Endothelial cell of umbilical vein (primary cell): ENCODE measurements at regions not wholly inside any gene's neighbourhood (a gene's known extent, or its start where the extent isn't known, plus 50 kb on each side); places are given as distances from the start of the nearest gene placed in this dataset.

ENCODE experiments used
- BruUV-seq: library from RNA; stranded (reverse); fragments of 400-500 nt; replicated peaks from 2 replicates; lab custom pipeline; 2021; lab: Mats Ljungman, UMichigan
- CTCF ChIA-PET: fragments of 300-600, 350-600 bp; sonication (Branson Sonifier 250); formaldehyde crosslinking; loops from one replicate; lab custom pipeline; 2021; ENCODE audit warnings: antibody characterized with exemption, inconsistent platforms; lab: Charles Lee
- POLR2A ChIA-PET: fragments of 300-600, 350-600 bp; sonication (Branson Sonifier 250); formaldehyde crosslinking; loops from one replicate; lab custom pipeline; 2021; ENCODE audit warnings: antibody characterized with exemption, inconsistent platforms; lab: Charles Lee
- DNase-seq: peaks from one replicate; pipeline ENCODE4 v3.0.0-alpha.2; 2011; ENCODE audit warnings: low read depth, low spot score
- FAIRE-seq: peaks from 2 replicates; lab custom pipeline; 2011; peaks lifted over from hg19 to GRCh38; lab: Jason Lieb, UNC
- H2AFZ ChIP-seq: 2 replicates; pipeline ENCODE4 v1.6.0; 2012; ENCODE audit warnings: low read depth, low read length, control low read depth, inconsistent platforms
- H3K27ac ChIP-seq: 2 replicates; pipeline ENCODE4 v1.5.1; 2011; ENCODE audit warnings: low read depth, mild to moderate bottlenecking, control low read depth, low read length, moderate library complexity; ENCODE audit not compliant: insufficient read depth
- H3K27me3 ChIP-seq, 2 experiments: 2 replicates each; pipeline versions ENCODE4 v1.6.0 to v1.6.1; 2011; ENCODE audit warnings: low read length in 2 of 2, mixed read lengths in 1 of 2; ENCODE audit not compliant: control insufficient read depth in 2 of 2, insufficient read depth in 2 of 2
- H3K36me3 ChIP-seq, 2 experiments: 2 replicates in 1 of 2; 3 replicates in 1 of 2; pipeline ENCODE4 v1.5.1; 2011; ENCODE audit warnings: low read length in 2 of 2, mild to moderate bottlenecking in 1 of 2, moderate library complexity in 1 of 2; ENCODE audit not compliant: control insufficient read depth in 2 of 2, insufficient read depth in 2 of 2; ENCODE audit errors: extremely low read depth in 1 of 2
- H3K4me1 ChIP-seq: 3 replicates; pipeline ENCODE4 v1.5.1; 2011; ENCODE audit warnings: mild to moderate bottlenecking, low read length; ENCODE audit not compliant: control insufficient read depth, insufficient read depth; ENCODE audit errors: extremely low read depth
- H3K4me2 ChIP-seq: 2 replicates; pipeline ENCODE4 v1.6.1; 2011; ENCODE audit warnings: low read length, control low read depth, mixed read lengths; ENCODE audit not compliant: insufficient read depth
- H3K4me3 ChIP-seq, 3 experiments: fragments of 200-600 bp in 1 of 3; sonication (generic), shearing (Covaris generic) in 1 of 3; replicated peaks in 1 of 3; 2 replicates each; pipeline ENCODE4 v1.5.1; 2011 to 2016; ENCODE audit warnings: control low read depth in 3 of 3, low read length in 3 of 3, mild to moderate bottlenecking in 2 of 3, inconsistent platforms in 1 of 3, low read depth in 1 of 3, moderate library complexity in 1 of 3; ENCODE audit not compliant: insufficient read depth in 1 of 3
- H3K79me2 ChIP-seq: 2 replicates; pipeline ENCODE4 v1.6.0; 2012; ENCODE audit warnings: low read length, inconsistent platforms; ENCODE audit not compliant: control insufficient read depth, insufficient read depth
- H3K9ac ChIP-seq: replicated peaks from 2 replicates; pipeline ENCODE3; 2011; ENCODE audit warnings: low read length, control low read depth; ENCODE audit not compliant: insufficient read depth; ENCODE audit errors: extremely low read depth
- H3K9me1 ChIP-seq: replicated peaks from 3 replicates; pipeline ENCODE4 v1.6.0; 2011; ENCODE audit warnings: mild to moderate bottlenecking, low read length; ENCODE audit not compliant: control insufficient read depth, insufficient read depth; ENCODE audit errors: extremely low read depth
- H3K9me3 ChIP-seq: replicated peaks from 2 replicates; pipeline ENCODE4 v1.5.1; 2012; ENCODE audit warnings: low read length, inconsistent platforms; ENCODE audit not compliant: control insufficient read depth, insufficient read depth
- H4K20me1 ChIP-seq: replicated peaks from 2 replicates; pipeline ENCODE3; 2011; ENCODE audit warnings: mild to moderate bottlenecking, low read length; ENCODE audit not compliant: control insufficient read depth, insufficient read depth; ENCODE audit errors: extremely low read depth
- CTCF ChIP-seq, 2 donors: IDR thresholded peaks; 1 replicate in 1 of 2; 2 replicates in 1 of 2; pipeline ENCODE4 v1.5.1; 2011; ENCODE audit warnings: low read length in 2 of 2, mild to moderate bottlenecking in 2 of 2, moderate library complexity in 2 of 2, control low read depth in 1 of 2, inconsistent platforms in 1 of 2, low read depth in 1 of 2; ENCODE audit not compliant: insufficient read depth in 1 of 2; ENCODE audit errors: extremely low read depth in 1 of 2
- EZH2 ChIP-seq: IDR thresholded peaks from 2 replicates; pipeline ENCODE4 v1.6.1; 2012; ENCODE audit warnings: borderline replicate concordance, low read depth, mild to moderate bottlenecking, moderate library complexity, low read length, inconsistent platforms; ENCODE audit not compliant: severe bottlenecking
- FOS ChIP-seq: IDR thresholded peaks from 2 replicates; pipeline ENCODE4 v1.6.1; 2011; ENCODE audit warnings: mild to moderate bottlenecking, low read length, moderate library complexity, borderline replicate concordance; ENCODE audit not compliant: insufficient read depth
- GATA2 ChIP-seq: IDR thresholded peaks from 2 replicates; pipeline ENCODE4 v1.7.0; 2011; ENCODE audit warnings: low read depth, mild to moderate bottlenecking, moderate library complexity, mixed read lengths, low read length; ENCODE audit not compliant: insufficient read length, insufficient read depth
- JUN ChIP-seq: IDR thresholded peaks from 2 replicates; pipeline ENCODE4 v1.6.1; 2011; ENCODE audit warnings: borderline replicate concordance, low read depth; ENCODE audit not compliant: insufficient read length, insufficient read depth
- MYC ChIP-seq: IDR thresholded peaks from one replicate; pipeline ENCODE4 v1.6.1; 2011; ENCODE audit warnings: mild to moderate bottlenecking, low read depth, low read length
- POLR2A ChIP-seq: IDR thresholded peaks from 2 replicates; pipeline ENCODE4 v1.6.1; 2012; ENCODE audit warnings: low read depth, mild to moderate bottlenecking, control low read depth, low read length
- POLR2AphosphoS5 ChIP-seq: IDR thresholded peaks from 2 replicates; pipeline ENCODE4 v1.6.1; 2012; ENCODE audit warnings: low read depth, mild to moderate bottlenecking, control low read depth, low read length, moderate library complexity; ENCODE audit not compliant: insufficient read depth
- dilution Hi-C: fragments of 300-500 bp; cut with MboI; formaldehyde crosslinking; loops from one replicate; pipeline ENCODE4 v1.15.0; 2019; ENCODE audit warnings: low sequenced_read_pairs; ENCODE audit not compliant: extremely low pct_ligation_motif_present
- intact Hi-C: fragments of 100-400 bp; cut with micrococcal nuclease; formaldehyde crosslinking; loops from one replicate; pipeline ENCODE4 v1.10.0; 2022
- TF ChIP-seq, protein P1 (sequence below): IDR thresholded peaks from 2 replicates; pipeline ENCODE4 v1.6.1; 2011; ENCODE audit not compliant: insufficient read depth, insufficient read length

GRCh38 chr9:89722712-89723111 is 117.9 kb downstream of the GADD45G start:
- Histone ChIP-seq H3K9me3 (no peaks in the 10 kb centered on the region), H3K27me3 (no peaks in the 10 kb centered on the region), H3K4me1 (no peaks in the 10 kb centered on the region), H2AFZ (no peak overlapping the region), H4K20me1 (no peaks in the 10 kb centered on the region), H3K36me3 (no peaks in the 10 kb centered on the region), H3K79me2 (no peaks in the 10 kb centered on the region), H3K4me3 (no peak overlapping the region), H3K27ac (no peak overlapping the region), H3K4me2 (no peak overlapping the region), H3K9me1 (no peaks in the 10 kb centered on the region), H3K9ac (no peak overlapping the region)
- ChIA-PET POLR2A (no interaction called here), CTCF (no interaction called here)
- TF ChIP-seq MYC = no peak
- no peak for TF ChIP-seq POLR2AphosphoS5
- no peak for TF ChIP-seq JUN
- TF ChIP-seq GATA2 = no peak
- TF ChIP-seq, protein P1, sequence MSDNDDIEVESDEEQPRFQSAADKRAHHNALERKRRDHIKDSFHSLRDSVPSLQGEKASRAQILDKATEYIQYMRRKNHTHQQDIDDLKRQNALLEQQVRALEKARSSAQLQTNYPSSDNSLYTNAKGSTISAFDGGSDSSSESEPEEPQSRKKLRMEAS = no peak
- no peak for TF ChIP-seq FOS
- no peak for TF ChIP-seq CTCF (IDR thresholded peaks at IDR 0.05; ENCODE audit: extremely low read depth in 1 of 2, insufficient read depth in 1 of 2, low read depth in 1 of 2, low read length in 2 of 2)
- TF ChIP-seq POLR2A = no peak
- TF ChIP-seq EZH2 = no peak
- FAIRE-seq (no peak), DNase-seq (no peak)
- no TSS peak for BruUV-seq
- dilution Hi-C loops = no loop called here
- intact Hi-C loops = no loop called here
